22Rv1 (cell line): ENCODE measurements at regions not wholly inside any gene's neighbourhood (a gene's known extent, or its start where the extent isn't known, plus 50 kb on each side); places are given as distances from the start of the nearest gene placed in this dataset.

Experiments
- H3K27ac ChIP-seq: fragments of 450-650 bp; 2 replicates; pipeline ENCODE4 v1.5.1; 2017
- CTCF ChIP-seq: fragments of 450-650 bp; IDR thresholded peaks from 2 replicates; pipeline ENCODE4 v1.5.1; 2017; ENCODE audit warnings: mild to moderate bottlenecking
- ZFX ChIP-seq: fragments of 450-650 bp; IDR thresholded peaks from 2 replicates; pipeline ENCODE4 v1.6.1; 2017; ENCODE audit warnings: antibody characterized with exemption, borderline replicate concordance

- TF ChIP-seq CTCF, result no peak
- TF ChIP-seq ZFX, result no peak
- H3K27ac ChIP-seq, result no peak overlapping the region
Observed at GRCh38 chr2:59076079-59076619, 835.0 kb upstream of the FANCL start.

GRCh38 chr2:59074071-59074470, 832.9 kb upstream of the FANCL start:
- no peak overlapping the region for H3K27ac ChIP-seq
- TF ChIP-seq ZFX, result no peak
- no peak for TF ChIP-seq CTCF

- TF ChIP-seq ZFX (no peak), CTCF (no peak)
- no peak overlapping the region for H3K27ac ChIP-seq
Observed at GRCh38 chr2:59073286-59073685, 832.2 kb upstream of the FANCL start.

GRCh38 chr2:59068255-59068654, 827.1 kb upstream of the FANCL start:
- H3K27ac ChIP-seq, result no peak overlapping the region
- TF ChIP-seq CTCF, result no peak
- no peak for TF ChIP-seq ZFX

GRCh38 chr2:59066787-59067399, 825.8 kb upstream of the FANCL start:
- H3K27ac ChIP-seq, result no peak overlapping the region
- no peak for TF ChIP-seq CTCF
- TF ChIP-seq ZFX, result no peak

- TF ChIP-seq CTCF (no peak), ZFX (no peak)
- no peak overlapping the region for H3K27ac ChIP-seq
Observed at GRCh38 chr2:59047373-59047995, 806.4 kb upstream of the FANCL start.
